ENCODE measurements at regions not wholly inside any gene's neighbourhood (a gene's known extent, or its start where the extent isn't known, plus 50 kb on each side); places are given as distances from the start of the nearest gene placed in this dataset.
"Not testable (repeated sequence)": the region's sequence is repeated elsewhere in the genome, so short reads cannot be mapped to it uniquely, and the experiment has no call there.

- DNase-seq = no peak
Observed at GRCh38 chr3:88812576-88812975, 294.8 kb upstream of the EPHA3 start.

GRCh38 chr3:88816445-88816844, 291.0 kb upstream of the EPHA3 start:
- no peak for DNase-seq

GRCh38 chr3:88824666-88825564, 282.5 kb upstream of the EPHA3 start:
- no peak for DNase-seq

GRCh38 chr3:88828466-88828865, 279.0 kb upstream of the EPHA3 start:
- no peak for DNase-seq

GRCh38 chr3:88852606-88853005, 254.8 kb upstream of the EPHA3 start:
- no peak for DNase-seq

- DNase-seq = no peak
Observed at GRCh38 chr3:88863196-88863595, 244.2 kb upstream of the EPHA3 start.

- DNase-seq = no peak
Observed at GRCh38 chr3:88876724-88877123, 230.7 kb upstream of the EPHA3 start.

GRCh38 chr3:88879905-88880304, 227.5 kb upstream of the EPHA3 start:
- DNase-seq = no peak

- DNase-seq = no peak
Observed at GRCh38 chr3:88882121-88882520, 225.3 kb upstream of the EPHA3 start.

GRCh38 chr3:88886624-88887023, 220.8 kb upstream of the EPHA3 start:
- not testable (repeated sequence) for DNase-seq

- no peak for DNase-seq
Observed at GRCh38 chr3:88896026-88896425, 211.4 kb upstream of the EPHA3 start.

GRCh38 chr3:88912294-88912877, 195.0 kb upstream of the EPHA3 start:
- DNase-seq = peak; percentile 47

GRCh38 chr3:88918841-88919240, 188.6 kb upstream of the EPHA3 start:
- DNase-seq = no peak

- DNase-seq = no peak
Observed at GRCh38 chr3:88921986-88922385, 185.4 kb upstream of the EPHA3 start.

- DNase-seq = no peak
Observed at GRCh38 chr3:88926221-88926620, 181.2 kb upstream of the EPHA3 start.

GRCh38 chr3:88930611-88931010, 176.8 kb upstream of the EPHA3 start:
- DNase-seq = no peak

- no peak for DNase-seq
Observed at GRCh38 chr3:88936831-88937230, 170.6 kb upstream of the EPHA3 start.

GRCh38 chr3:88940296-88940695, 167.1 kb upstream of the EPHA3 start:
- DNase-seq = no peak

GRCh38 chr3:88947013-88947412, 160.4 kb upstream of the EPHA3 start:
- DNase-seq = no peak

- no peak for DNase-seq
Observed at GRCh38 chr3:88954853-88955252, 152.6 kb upstream of the EPHA3 start.

- no peak for DNase-seq
Observed at GRCh38 chr3:88955274-88955673, 152.1 kb upstream of the EPHA3 start.

GRCh38 chr3:88957711-88958439, 149.5 kb upstream of the EPHA3 start:
- no peak for DNase-seq

GRCh38 chr3:88960019-88960418, 147.4 kb upstream of the EPHA3 start:
- no peak for DNase-seq

GRCh38 chr3:88963003-88963402, 144.4 kb upstream of the EPHA3 start:
- DNase-seq = no peak
